ENCODE measurements at regions not wholly inside any gene's neighbourhood (a gene's known extent, or its start where the extent isn't known, plus 50 kb on each side); places are given as distances from the start of the nearest gene placed in this dataset.

DNA sequence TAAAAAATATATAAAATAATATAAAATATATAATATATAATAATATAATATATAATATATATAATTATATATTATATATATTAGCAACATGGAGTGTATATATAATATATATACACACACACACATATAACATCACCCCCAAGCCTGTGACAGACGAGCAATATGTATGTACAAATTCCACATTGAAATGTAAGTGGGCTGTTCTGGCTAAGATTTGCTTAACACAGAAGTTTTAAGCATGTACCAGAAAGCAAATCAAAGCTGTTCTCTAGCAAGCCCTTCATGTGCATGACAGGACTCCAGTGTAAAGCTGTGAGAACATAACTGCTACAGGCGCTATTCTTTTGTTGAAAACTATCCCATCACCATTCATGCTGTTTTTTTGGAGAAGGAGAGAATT lies 261.7 kb upstream of the TNP1 start:
- no peak overlapping the region for H3K4me3 ChIP-seq (ENCODE audit: control insufficient read depth, low read depth, low read length)
- TF ChIP-seq, protein P1, sequence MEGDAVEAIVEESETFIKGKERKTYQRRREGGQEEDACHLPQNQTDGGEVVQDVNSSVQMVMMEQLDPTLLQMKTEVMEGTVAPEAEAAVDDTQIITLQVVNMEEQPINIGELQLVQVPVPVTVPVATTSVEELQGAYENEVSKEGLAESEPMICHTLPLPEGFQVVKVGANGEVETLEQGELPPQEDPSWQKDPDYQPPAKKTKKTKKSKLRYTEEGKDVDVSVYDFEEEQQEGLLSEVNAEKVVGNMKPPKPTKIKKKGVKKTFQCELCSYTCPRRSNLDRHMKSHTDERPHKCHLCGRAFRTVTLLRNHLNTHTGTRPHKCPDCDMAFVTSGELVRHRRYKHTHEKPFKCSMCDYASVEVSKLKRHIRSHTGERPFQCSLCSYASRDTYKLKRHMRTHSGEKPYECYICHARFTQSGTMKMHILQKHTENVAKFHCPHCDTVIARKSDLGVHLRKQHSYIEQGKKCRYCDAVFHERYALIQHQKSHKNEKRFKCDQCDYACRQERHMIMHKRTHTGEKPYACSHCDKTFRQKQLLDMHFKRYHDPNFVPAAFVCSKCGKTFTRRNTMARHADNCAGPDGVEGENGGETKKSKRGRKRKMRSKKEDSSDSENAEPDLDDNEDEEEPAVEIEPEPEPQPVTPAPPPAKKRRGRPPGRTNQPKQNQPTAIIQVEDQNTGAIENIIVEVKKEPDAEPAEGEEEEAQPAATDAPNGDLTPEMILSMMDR (conservative IDR thresholded peaks at IDR 0.05; ENCODE audit: control insufficient read depth, insufficient read depth, low read depth, low read length) = no peak
- DNase-seq (ENCODE audit: low read depth) = no peak

DNA sequence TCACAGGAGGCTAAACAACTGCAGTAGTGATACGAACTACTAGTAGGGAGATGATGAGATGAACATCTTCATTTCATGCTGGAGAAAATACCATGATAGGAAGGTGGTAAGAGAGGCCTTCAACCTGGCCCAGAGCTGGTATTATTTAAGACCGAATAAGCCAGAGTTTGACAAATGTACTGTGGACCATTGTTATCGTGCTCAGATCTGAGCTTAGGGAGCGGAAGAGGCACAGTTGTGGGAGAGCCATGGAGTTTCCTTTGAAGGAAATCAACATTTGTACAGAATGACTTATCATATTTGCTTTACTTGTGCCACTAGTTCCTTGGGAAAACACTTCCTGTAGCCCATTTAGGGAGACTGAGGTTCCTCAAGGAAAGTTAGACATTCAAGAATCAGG lies 260.6 kb upstream of the TNP1 start:
- DNase-seq (ENCODE audit: low read depth) = no peak
- TF ChIP-seq, protein P1 (conservative IDR thresholded peaks at IDR 0.05; ENCODE audit: control insufficient read depth, insufficient read depth, low read depth, low read length) = no peak
- H3K4me3 ChIP-seq (ENCODE audit: control insufficient read depth, low read depth, low read length) = no peak overlapping the region

DNA sequence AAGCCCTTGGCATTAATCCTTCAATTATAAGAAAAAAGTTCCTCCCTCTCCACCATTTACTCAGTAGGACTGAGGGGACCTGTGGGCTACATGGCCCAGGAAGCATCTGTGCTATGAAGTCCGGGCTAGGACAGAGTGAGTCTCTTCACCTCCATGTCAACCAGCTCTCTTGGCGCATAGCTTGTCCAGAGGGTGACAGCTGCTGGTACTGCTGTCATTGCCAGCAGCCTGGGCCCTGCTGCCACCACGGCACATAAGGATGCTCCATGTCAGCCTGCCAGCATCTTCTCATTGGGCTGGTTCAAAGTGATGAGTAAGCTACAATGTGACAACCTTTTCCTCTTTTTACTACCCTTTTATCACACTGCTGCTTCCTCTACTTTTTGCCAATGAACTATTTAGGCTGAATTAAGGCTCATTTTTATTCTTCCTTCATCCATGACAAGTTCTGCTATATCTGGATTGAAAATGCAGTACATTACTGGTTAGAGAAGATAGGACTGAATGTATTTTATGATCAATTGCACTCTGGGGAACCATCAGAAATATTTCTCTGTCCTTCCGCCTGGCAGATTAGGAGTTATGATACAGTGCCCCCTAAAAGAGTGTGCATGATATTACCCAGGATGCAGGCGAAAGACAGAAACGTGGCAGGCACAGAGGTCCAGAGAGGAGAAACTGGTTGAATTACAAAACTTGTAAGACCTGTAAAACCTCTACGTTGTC lies 258.9 kb upstream of the TNP1 start:
- DNase-seq (ENCODE audit: low read depth) = no peak
- TF ChIP-seq, protein P1 (conservative IDR thresholded peaks at IDR 0.05; ENCODE audit: control insufficient read depth, insufficient read depth, low read depth, low read length) = no peak
- no peak overlapping the region for H3K4me3 ChIP-seq (ENCODE audit: control insufficient read depth, low read depth, low read length)

DNA sequence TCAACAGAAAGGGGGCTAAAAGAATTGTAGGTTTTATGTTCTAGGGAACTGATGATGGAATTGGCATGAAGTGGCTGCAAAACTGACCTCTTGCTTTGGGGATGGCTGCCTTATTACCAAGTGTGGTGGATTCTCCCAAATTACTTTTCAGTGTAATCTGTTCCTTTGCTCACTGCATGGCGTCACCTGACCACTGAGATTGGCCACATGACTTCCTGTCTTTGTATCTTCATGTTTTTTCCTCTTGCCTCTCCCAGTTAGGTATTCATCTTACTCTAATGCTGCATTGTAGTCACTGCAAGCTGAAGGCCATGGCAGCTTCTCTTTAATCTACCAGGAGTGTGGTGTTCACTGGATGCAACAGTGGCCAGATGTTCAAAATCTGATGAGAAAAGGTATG lies 257.7 kb upstream of the TNP1 start:
- DNase-seq (ENCODE audit: low read depth) = no peak
- no peak overlapping the region for H3K4me3 ChIP-seq (ENCODE audit: control insufficient read depth, low read depth, low read length)
- TF ChIP-seq, protein P1 (conservative IDR thresholded peaks at IDR 0.05; ENCODE audit: control insufficient read depth, insufficient read depth, low read depth, low read length) = no peak

DNA sequence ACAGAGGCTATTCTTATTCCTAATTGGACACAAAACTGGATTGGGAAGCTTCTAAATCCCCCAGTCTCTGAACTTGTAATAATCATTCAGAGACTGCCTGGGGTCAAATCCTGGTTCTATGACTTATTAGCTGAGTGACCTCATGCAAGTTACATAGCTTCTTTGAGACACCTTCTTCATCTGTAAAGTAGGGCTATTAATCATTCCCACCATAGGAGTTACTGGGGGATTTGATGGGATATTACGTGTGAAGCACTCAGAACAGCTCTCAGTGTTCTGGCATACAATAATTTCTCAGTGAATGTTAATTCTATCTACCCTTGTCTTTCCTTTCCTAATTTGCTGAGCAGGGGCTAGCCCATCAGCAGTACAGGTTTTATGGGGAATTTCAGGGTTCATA lies 256.7 kb upstream of the TNP1 start:
- TF ChIP-seq, protein P1 (conservative IDR thresholded peaks at IDR 0.05; ENCODE audit: control insufficient read depth, insufficient read depth, low read depth, low read length) = no peak
- no peak overlapping the region for H3K4me3 ChIP-seq (ENCODE audit: control insufficient read depth, low read depth, low read length)
- DNase-seq (ENCODE audit: low read depth) = no peak

DNA sequence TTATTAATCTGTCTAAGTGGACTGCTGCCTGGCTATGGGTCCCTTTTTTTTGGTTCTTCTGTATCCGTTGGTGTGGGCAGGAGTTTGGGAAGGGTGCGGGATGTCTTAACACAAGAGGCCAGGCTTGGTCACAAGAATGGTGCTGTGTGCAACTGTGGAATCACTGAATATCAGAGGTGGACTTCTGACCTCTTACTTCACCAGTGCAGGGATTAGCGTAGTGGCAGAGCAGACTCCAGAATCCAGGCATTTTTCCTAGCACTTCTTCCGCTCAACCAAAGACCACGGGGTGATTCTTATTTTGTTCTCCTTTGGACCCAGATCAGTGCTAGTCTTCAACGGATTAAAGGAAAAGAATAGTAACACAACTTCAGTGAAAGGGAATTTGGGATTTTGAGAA lies 254.3 kb upstream of the TNP1 start:
- DNase-seq (ENCODE audit: low read depth) = no peak
- H3K4me3 ChIP-seq (ENCODE audit: control insufficient read depth, low read depth, low read length) = no peak overlapping the region
- TF ChIP-seq, protein P1 (conservative IDR thresholded peaks at IDR 0.05; ENCODE audit: control insufficient read depth, insufficient read depth, low read depth, low read length) = no peak

DNA sequence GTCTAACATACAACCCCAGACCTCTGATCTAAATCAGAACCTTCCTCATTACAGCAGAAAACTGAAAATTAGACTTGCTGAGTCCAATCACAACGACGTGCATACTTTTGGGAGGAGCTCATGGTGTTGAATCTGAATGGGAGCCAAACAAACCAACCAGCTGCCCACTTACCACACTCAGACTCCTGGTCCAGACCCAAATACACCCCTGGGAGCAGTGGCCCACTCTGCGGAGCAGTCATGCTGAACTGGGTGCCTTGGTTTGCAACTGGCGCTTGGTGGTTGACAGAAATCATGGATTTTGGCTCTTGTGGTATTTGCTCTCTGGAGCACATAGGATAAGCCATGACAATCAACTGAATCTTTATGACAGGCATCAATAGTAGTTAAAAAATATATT lies 253.6 kb upstream of the TNP1 start:
- TF ChIP-seq, protein P1 (conservative IDR thresholded peaks at IDR 0.05; ENCODE audit: control insufficient read depth, insufficient read depth, low read depth, low read length) = no peak
- H3K4me3 ChIP-seq (ENCODE audit: control insufficient read depth, low read depth, low read length) = no peak overlapping the region
- DNase-seq (ENCODE audit: low read depth) = no peak
